MCF 10A (cell line): ENCODE measurements at regions not wholly inside any gene's neighbourhood (a gene's known extent, or its start where the extent isn't known, plus 50 kb on each side); places are given as distances from the start of the nearest gene placed in this dataset.

ENCODE experiments used
- BruUV-seq: library from RNA; stranded (reverse); fragments of 400-500 nt; replicated peaks from 2 replicates; lab custom pipeline; 2021; lab: Mats Ljungman, UMichigan
- CTCF ChIA-PET: fragments of 300-600 bp; sonication (Branson Sonifier 250); formaldehyde crosslinking; extraction: SDS; loops from one replicate; lab custom pipeline; 2021; ENCODE audit warnings: antibody characterized with exemption, inconsistent platforms; lab: Yijun Ruan, JAX
- POLR2A ChIA-PET: fragments of 300-600, 350-650 bp; sonication (Branson Sonifier 250); formaldehyde crosslinking; extraction: SDS; loops from one replicate; lab custom pipeline; 2020; ENCODE audit warnings: antibody characterized with exemption, inconsistent platforms; lab: Yijun Ruan, JAX
- DNase-seq: peaks from one replicate; pipeline ENCODE4 v3.0.0-alpha.2; 2018; ENCODE audit not compliant: unreplicated experiment
- H3K27ac Mint-ChIP-seq: one replicate; pipeline ENCODE4 v1.8.0; 2022; ENCODE audit warnings: mild to moderate bottlenecking, low read depth, mixed read lengths; ENCODE audit not compliant: unreplicated experiment
- H3K27me3 Mint-ChIP-seq: one replicate; pipeline ENCODE4 v1.8.0; 2022; ENCODE audit warnings: mixed read lengths; ENCODE audit not compliant: insufficient read depth, unreplicated experiment
- H3K36me3 Mint-ChIP-seq: one replicate; pipeline ENCODE4 v1.8.0; 2022; ENCODE audit warnings: mild to moderate bottlenecking, moderate library complexity, mixed read lengths; ENCODE audit not compliant: insufficient read depth, unreplicated experiment
- H3K4me1 Mint-ChIP-seq: one replicate; pipeline ENCODE4 v1.8.0; 2022; ENCODE audit warnings: mixed read lengths; ENCODE audit not compliant: insufficient read depth, unreplicated experiment
- H3K4me3 Mint-ChIP-seq: one replicate; pipeline ENCODE4 v1.8.0; 2022; ENCODE audit warnings: mild to moderate bottlenecking, moderate library complexity, mixed read lengths; ENCODE audit not compliant: unreplicated experiment
- H3K9me3 Mint-ChIP-seq: one replicate; pipeline ENCODE4 v1.8.0; 2022; ENCODE audit warnings: mixed read lengths; ENCODE audit not compliant: unreplicated experiment
- intact Hi-C: fragments of 100-400 bp; cut with micrococcal nuclease; formaldehyde crosslinking; loops from 2 replicates; pipeline ENCODE4 v1.14.1; 2022
- TF ChIP-seq, protein P1 (sequence below): fragments of 200-600 bp; IDR thresholded peaks from one replicate; pipeline ENCODE4 v1.8.0; 2022; ENCODE audit warnings: antibody characterized with exemption, mild to moderate bottlenecking; ENCODE audit not compliant: unreplicated experiment

- POLR2A ChIA-PET, result no interaction called here
Measured at GRCh38 chr10:59523851-59524250, 161.5 kb upstream of the FAM13C start.

GRCh38 chr10:59517996-59518395 lies 155.6 kb upstream of the FAM13C start:
- H3K27me3 Mint-ChIP-seq, result peaks cover 69% of the 10 kb centered on the region
- H3K4me3 Mint-ChIP-seq, result no peak overlapping the region
- H3K9me3 Mint-ChIP-seq, result no peaks in the 10 kb centered on the region
- ChIA-PET POLR2A (no interaction called here), CTCF (no interaction called here)
- H3K36me3 Mint-ChIP-seq, result no peaks in the 10 kb centered on the region
- BruUV-seq, result no TSS peak
- H3K4me1 Mint-ChIP-seq, result no peaks in the 10 kb centered on the region
- DNase-seq, result no peak
- TF ChIP-seq, protein P1, sequence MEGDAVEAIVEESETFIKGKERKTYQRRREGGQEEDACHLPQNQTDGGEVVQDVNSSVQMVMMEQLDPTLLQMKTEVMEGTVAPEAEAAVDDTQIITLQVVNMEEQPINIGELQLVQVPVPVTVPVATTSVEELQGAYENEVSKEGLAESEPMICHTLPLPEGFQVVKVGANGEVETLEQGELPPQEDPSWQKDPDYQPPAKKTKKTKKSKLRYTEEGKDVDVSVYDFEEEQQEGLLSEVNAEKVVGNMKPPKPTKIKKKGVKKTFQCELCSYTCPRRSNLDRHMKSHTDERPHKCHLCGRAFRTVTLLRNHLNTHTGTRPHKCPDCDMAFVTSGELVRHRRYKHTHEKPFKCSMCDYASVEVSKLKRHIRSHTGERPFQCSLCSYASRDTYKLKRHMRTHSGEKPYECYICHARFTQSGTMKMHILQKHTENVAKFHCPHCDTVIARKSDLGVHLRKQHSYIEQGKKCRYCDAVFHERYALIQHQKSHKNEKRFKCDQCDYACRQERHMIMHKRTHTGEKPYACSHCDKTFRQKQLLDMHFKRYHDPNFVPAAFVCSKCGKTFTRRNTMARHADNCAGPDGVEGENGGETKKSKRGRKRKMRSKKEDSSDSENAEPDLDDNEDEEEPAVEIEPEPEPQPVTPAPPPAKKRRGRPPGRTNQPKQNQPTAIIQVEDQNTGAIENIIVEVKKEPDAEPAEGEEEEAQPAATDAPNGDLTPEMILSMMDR, result no peak
- intact Hi-C loops, result no loop called here
- no peak overlapping the region for H3K27ac Mint-ChIP-seq

More at GRCh38 chr10:59523851-59524250, 161.5 kb upstream of the FAM13C start:
- TF ChIP-seq, protein P1, result no peak
- CTCF ChIA-PET, result interaction anchor here (0.7 kb wide), 1 partner anchor 626 kb away, joined by 3 read pairs; no protein-coding TSS in a partner anchor
- intact Hi-C loops, result no loop called here
- Mint-ChIP-seq H3K27me3 (peaks cover 53% of the 10 kb centered on the region), H3K36me3 (no peaks in the 10 kb centered on the region), H3K9me3 (no peaks in the 10 kb centered on the region), H3K4me1 (no peaks in the 10 kb centered on the region), H3K27ac (no peak overlapping the region), H3K4me3 (no peak overlapping the region)
- DNase-seq, result no peak
- no TSS peak for BruUV-seq

GRCh38 chr10:59517341-59517899 lies 155.1 kb upstream of the FAM13C start:
- TF ChIP-seq, protein P1, result no peak
- Mint-ChIP-seq H3K4me1 (no peaks in the 10 kb centered on the region), H3K9me3 (no peaks in the 10 kb centered on the region), H3K27ac (no peak overlapping the region), H3K4me3 (no peak overlapping the region), H3K36me3 (no peaks in the 10 kb centered on the region), H3K27me3 (peaks cover 68% of the 10 kb centered on the region)
- ChIA-PET POLR2A (no interaction called here), CTCF (no interaction called here)
- no TSS peak for BruUV-seq
- intact Hi-C loops, result no loop called here
- DNase-seq, result no peak

DNA sequence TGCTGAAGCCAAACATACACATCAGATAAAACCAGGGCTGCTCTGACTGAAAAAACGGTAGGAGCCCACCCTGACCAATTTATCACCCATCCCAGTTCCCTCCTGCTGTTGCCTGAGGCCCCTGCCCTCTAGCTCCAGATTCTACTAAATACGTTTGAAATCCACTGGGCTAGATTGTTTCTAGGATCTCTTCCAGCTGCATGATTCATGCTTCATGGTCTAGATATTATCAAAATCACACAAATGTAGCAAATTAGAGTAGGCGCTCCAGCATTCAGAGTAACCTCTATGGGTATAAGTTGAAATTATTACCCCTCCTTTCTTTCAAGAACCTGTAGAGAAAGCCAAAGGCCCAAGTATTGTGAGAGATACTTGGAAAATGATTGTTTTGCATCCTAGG lies 151.2 kb upstream of the FAM13C start:
- Mint-ChIP-seq H3K27me3 (peaks cover 38% of the 10 kb centered on the region), H3K9me3 (no peaks in the 10 kb centered on the region), H3K4me3 (no peak overlapping the region), H3K4me1 (no peaks in the 10 kb centered on the region), H3K36me3 (no peaks in the 10 kb centered on the region), H3K27ac (no peak overlapping the region)
- ChIA-PET CTCF (no interaction called here), POLR2A (no interaction called here)
- intact Hi-C loops, result no loop called here
- TF ChIP-seq, protein P1, result no peak
- BruUV-seq, result no TSS peak
- no peak for DNase-seq
